PC-3 (cell line): ENCODE measurements at regions not wholly inside any gene's neighbourhood (a gene's known extent, or its start where the extent isn't known, plus 50 kb on each side); places are given as distances from the start of the nearest gene placed in this dataset.
"Not testable (repeated sequence)": the region's sequence is repeated elsewhere in the genome, so short reads cannot be mapped to it uniquely, and the experiment has no call there.

Experiments
- ATAC-seq: fragments of 200-7000 bp; cut with Tn5 transposase; 2 replicates; pipeline ENCODE4 v1.9.1; 2020; ENCODE audit warnings: mild to moderate bottlenecking, moderate library complexity
- BruUV-seq: library from RNA; stranded (reverse); fragments of 400-500 nt; replicated peaks from 2 replicates; lab custom pipeline; 2021; lab: Mats Ljungman, UMichigan
- CTCF ChIA-PET: fragments of 300-600 bp; sonication (Branson Sonifier 250); formaldehyde crosslinking; loops from one replicate; lab custom pipeline; 2022; ENCODE audit warnings: antibody characterized with exemption; lab: Charles Lee
- POLR2A ChIA-PET: fragments of 300-600 bp; sonication (Branson Sonifier 250); formaldehyde crosslinking; loops from one replicate; lab custom pipeline; 2022; ENCODE audit warnings: antibody characterized with exemption; ENCODE audit not compliant: unreplicated experiment; lab: Charles Lee
- DNase-seq: peaks from one replicate; pipeline ENCODE4 v3.0.0-alpha.2; 2015
- H2AFZ ChIP-seq: fragments of 300-600 bp; sonication (generic); 2 replicates; pipeline ENCODE4 v1.6.0; 2016; ENCODE audit warnings: antibody characterized with exemption, low read length
- H3F3A ChIP-seq: fragments of 300-600 bp; sonication (generic); one replicate; pipeline ENCODE4 v1.6.0; 2017; ENCODE audit warnings: antibody characterized with exemption, low read length, control low read depth, mild to moderate bottlenecking; ENCODE audit not compliant: unreplicated experiment
- H3K27ac ChIP-seq: fragments of 300-600 bp; sonication (generic); 2 replicates; pipeline ENCODE4 v1.5.1; 2016; ENCODE audit warnings: mild to moderate bottlenecking, low read length
- H3K27me3 ChIP-seq: fragments of 300-600 bp; sonication (generic); 2 replicates; pipeline ENCODE4 v1.6.1; 2016; ENCODE audit warnings: low read length, mixed read lengths
- H3K36me3 ChIP-seq: fragments of 300-600 bp; sonication (generic); 2 replicates; pipeline ENCODE4 v1.6.1; 2016; ENCODE audit warnings: low read depth, mixed run types, low read length, mixed read lengths
- H3K4me1 ChIP-seq: fragments of 300-600 bp; sonication (generic); 2 replicates; pipeline ENCODE4 v1.5.1; 2016; ENCODE audit warnings: low read length; ENCODE audit not compliant: insufficient read depth
- H3K4me2 ChIP-seq: fragments of 300-600 bp; sonication (generic); 2 replicates; pipeline ENCODE4 v1.6.0; 2016; ENCODE audit warnings: low read length
- H3K4me3 ChIP-seq: fragments of 300-600 bp; sonication (generic); 2 replicates; pipeline ENCODE4 v1.5.1; 2016; ENCODE audit warnings: mild to moderate bottlenecking, low read length, mixed read lengths
- H3K79me2 ChIP-seq: fragments of 300-600 bp; sonication (generic); 2 replicates; pipeline ENCODE4 v1.6.1; 2017; ENCODE audit warnings: low read length, mixed read lengths
- H3K9ac ChIP-seq: fragments of 300-600 bp; sonication (generic); 2 replicates; pipeline ENCODE4 v1.6.0; 2016; ENCODE audit warnings: mild to moderate bottlenecking, low read length
- H3K9me2 ChIP-seq: fragments of 300-600 bp; sonication (generic); replicated peaks from 2 replicates; pipeline ENCODE4 v1.6.1; 2016; ENCODE audit warnings: mixed run types, low read length, mixed read lengths
- H3K9me3 ChIP-seq: fragments of 300-600 bp; sonication (generic); 2 replicates; pipeline ENCODE4 v1.6.1; 2016; ENCODE audit warnings: low read length, mixed read lengths
- H4K20me1 ChIP-seq: fragments of 300-600 bp; sonication (generic); 2 replicates; pipeline ENCODE4 v1.6.1; 2016; ENCODE audit warnings: low read length, mixed read lengths
- EZH2 ChIP-seq: fragments of 300-600 bp; sonication (generic); IDR thresholded peaks from one replicate; pipeline ENCODE4 v1.6.1; 2017; ENCODE audit warnings: antibody characterized with exemption, mild to moderate bottlenecking, low read length; ENCODE audit not compliant: unreplicated experiment
- EZH2phosphoT487 ChIP-seq: fragments of 300-600 bp; sonication (generic); IDR thresholded peaks from 2 replicates; pipeline ENCODE4 v1.6.1; 2018; ENCODE audit warnings: mild to moderate bottlenecking, antibody characterized with exemption, low read length, borderline replicate concordance
- intact Hi-C: fragments of 100-400 bp; cut with micrococcal nuclease; formaldehyde crosslinking; loops from 2 replicates; pipeline ENCODE4 v1.9.0; 2023
- TF ChIP-seq, protein P1 (sequence below): fragments of 300-600 bp; sonication (generic); conservative IDR thresholded peaks from 2 replicates; pipeline ENCODE4 v1.5.1; 2017; ENCODE audit warnings: antibody characterized with exemption, low read depth, mild to moderate bottlenecking, low read length

DNA sequence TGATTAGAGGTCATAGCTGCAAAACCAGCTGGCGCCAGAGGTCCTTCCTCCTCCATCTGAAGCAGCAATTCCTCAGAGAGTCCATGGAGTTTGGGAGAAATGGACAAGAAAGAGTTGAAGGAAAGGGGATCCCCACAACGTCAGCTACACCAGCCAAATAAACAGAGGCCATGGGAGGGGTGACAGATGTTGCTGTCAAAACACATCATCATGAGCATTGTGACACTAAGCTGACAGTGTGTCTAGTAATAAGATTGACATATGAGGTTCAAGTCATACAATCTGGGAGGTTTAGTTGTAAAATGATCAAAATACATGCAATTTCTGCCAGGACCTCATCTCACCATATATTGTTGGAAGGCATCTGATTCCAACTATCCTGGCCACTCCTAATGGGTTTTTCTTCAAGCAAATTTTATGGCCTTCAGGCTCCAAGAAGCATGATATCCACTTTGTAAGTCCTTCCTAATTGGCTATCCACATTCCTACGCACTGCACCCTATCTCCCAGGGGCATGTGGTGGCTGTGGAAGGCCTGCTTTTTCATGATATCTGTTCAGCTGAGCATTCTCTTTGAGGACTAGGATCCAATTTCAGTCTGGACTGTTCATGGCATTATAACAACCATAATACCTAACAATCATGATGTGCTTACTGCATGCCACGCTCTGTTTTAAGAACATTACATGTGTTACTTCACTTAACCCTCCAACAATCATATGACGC, 335.0 kb upstream of the ID2 start:
- CTCF ChIA-PET: interaction anchor here (0.6 kb wide), 1 partner anchor 396 kb away, joined by 6 read pairs; no protein-coding TSS in a partner anchor

DNA sequence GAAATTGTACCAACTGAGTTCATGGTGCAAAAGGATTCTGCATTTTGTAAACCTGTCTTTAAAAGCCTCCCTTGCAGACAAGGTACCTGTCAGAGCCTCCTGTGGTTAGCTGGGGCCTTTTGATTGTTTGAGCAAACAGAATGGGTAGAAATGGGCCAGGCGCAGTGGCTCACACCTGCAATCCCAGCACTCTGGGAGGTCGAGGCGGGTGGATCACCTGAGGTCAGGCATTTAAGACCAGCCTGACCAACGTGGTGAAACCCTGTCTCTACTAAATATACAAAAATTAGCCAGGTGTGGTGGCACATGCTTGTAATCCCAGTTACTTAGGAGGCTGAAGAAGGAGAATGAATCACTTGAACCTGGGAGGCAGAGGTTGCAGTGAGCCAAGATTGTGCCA, 332.9 kb upstream of the ID2 start:
- POLR2A ChIA-PET, H3K4me1 ChIP-seq, H3K9me3 ChIP-seq, H3K27me3 ChIP-seq, H3F3A ChIP-seq, H3K4me2 ChIP-seq, H3K27ac ChIP-seq, intact Hi-C loops, BruUV-seq, DNase-seq, H2AFZ ChIP-seq, H4K20me1 ChIP-seq, CTCF ChIA-PET, H3K9ac ChIP-seq, H3K9me2 ChIP-seq, H3K4me3 ChIP-seq, H3K79me2 ChIP-seq, ATAC-seq, H3K36me3 ChIP-seq: not testable (repeated sequence)

More for the DNA sequence above, 335.0 kb upstream of the ID2 start:
- no peaks in the 10 kb centered on the region for H3K79me2 ChIP-seq
- no peaks in the 10 kb centered on the region for H3K9me3 ChIP-seq
- H3F3A ChIP-seq: no peaks in the 10 kb centered on the region
- ATAC-seq (no peak), DNase-seq (no peak)
- no peaks in the 10 kb centered on the region for H3K9me2 ChIP-seq
- intact Hi-C loops: no loop called here
- no peak overlapping the region for H3K4me2 ChIP-seq
- no peak overlapping the region for H2AFZ ChIP-seq
- POLR2A ChIA-PET: no interaction called here
- H3K27ac ChIP-seq: no peak overlapping the region
- H3K4me3 ChIP-seq: no peak overlapping the region
- no peak overlapping the region for H3K9ac ChIP-seq
- H3K36me3 ChIP-seq: no peaks in the 10 kb centered on the region
- no TSS peak for BruUV-seq
- no peaks in the 10 kb centered on the region for H3K4me1 ChIP-seq
- H4K20me1 ChIP-seq: no peaks in the 10 kb centered on the region
- TF ChIP-seq EZH2 (no peak), EZH2phosphoT487 (no peak)
- TF ChIP-seq, protein P1, sequence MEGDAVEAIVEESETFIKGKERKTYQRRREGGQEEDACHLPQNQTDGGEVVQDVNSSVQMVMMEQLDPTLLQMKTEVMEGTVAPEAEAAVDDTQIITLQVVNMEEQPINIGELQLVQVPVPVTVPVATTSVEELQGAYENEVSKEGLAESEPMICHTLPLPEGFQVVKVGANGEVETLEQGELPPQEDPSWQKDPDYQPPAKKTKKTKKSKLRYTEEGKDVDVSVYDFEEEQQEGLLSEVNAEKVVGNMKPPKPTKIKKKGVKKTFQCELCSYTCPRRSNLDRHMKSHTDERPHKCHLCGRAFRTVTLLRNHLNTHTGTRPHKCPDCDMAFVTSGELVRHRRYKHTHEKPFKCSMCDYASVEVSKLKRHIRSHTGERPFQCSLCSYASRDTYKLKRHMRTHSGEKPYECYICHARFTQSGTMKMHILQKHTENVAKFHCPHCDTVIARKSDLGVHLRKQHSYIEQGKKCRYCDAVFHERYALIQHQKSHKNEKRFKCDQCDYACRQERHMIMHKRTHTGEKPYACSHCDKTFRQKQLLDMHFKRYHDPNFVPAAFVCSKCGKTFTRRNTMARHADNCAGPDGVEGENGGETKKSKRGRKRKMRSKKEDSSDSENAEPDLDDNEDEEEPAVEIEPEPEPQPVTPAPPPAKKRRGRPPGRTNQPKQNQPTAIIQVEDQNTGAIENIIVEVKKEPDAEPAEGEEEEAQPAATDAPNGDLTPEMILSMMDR: no peak
- H3K27me3 ChIP-seq: no peaks in the 10 kb centered on the region

DNA sequence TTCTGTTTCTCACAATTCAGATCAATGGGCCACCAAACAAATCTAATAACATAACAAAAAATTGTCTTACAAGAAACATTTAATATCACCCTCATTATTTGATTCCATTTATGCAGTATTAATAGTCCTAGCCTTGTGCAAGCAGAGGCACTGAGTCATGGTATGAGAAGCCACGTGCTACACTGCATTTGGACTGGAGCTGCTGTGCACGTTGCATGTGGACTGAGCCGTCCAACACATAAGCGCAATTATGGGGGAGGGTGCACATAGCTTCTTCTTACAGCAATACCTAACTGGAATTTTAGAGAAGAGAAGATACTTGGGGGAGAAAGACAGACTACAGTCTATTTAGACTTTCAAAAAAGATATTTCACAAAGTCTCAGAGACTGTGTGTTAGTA, 329.6 kb upstream of the ID2 start:
- no peak overlapping the region for H3K9ac ChIP-seq
- POLR2A ChIA-PET: no interaction called here
- H3K79me2 ChIP-seq: no peaks in the 10 kb centered on the region
- no peaks in the 10 kb centered on the region for H4K20me1 ChIP-seq
- intact Hi-C loops: no loop called here
- ATAC-seq (no peak), DNase-seq (no peak)
- no peaks in the 10 kb centered on the region for H3K9me2 ChIP-seq
- no peak overlapping the region for H3K27ac ChIP-seq
- H2AFZ ChIP-seq: no peak overlapping the region
- CTCF ChIA-PET: no interaction called here
- H3K4me3 ChIP-seq: no peak overlapping the region
- no peaks in the 10 kb centered on the region for H3F3A ChIP-seq
- H3K27me3 ChIP-seq: no peaks in the 10 kb centered on the region
- no peaks in the 10 kb centered on the region for H3K36me3 ChIP-seq
- BruUV-seq: no TSS peak
- TF ChIP-seq, protein P1: no peak
- TF ChIP-seq EZH2: no peak
- no peak for TF ChIP-seq EZH2phosphoT487
- no peaks in the 10 kb centered on the region for H3K4me1 ChIP-seq
- no peaks in the 10 kb centered on the region for H3K9me3 ChIP-seq
- no peak overlapping the region for H3K4me2 ChIP-seq
